HuH-7.5 (cell line): ENCODE measurements at regions not wholly inside any gene's neighbourhood (a gene's known extent, or its start where the extent isn't known, plus 50 kb on each side); places are given as distances from the start of the nearest gene placed in this dataset.

Experiments
- DNase-seq: peaks from one replicate; pipeline ENCODE4 v3.0.0; 2011; ENCODE audit warnings: low spot score

- DNase-seq, result no peak
These were observed 97.6 kb downstream of the HMX1 start for GRCh38 chr4:8774071-8774470.

GRCh38 chr4:8773124-8773931, 98.3 kb downstream of the HMX1 start:
- no peak for DNase-seq

GRCh38 chr4:8772499-8773123, 99.0 kb downstream of the HMX1 start:
- DNase-seq, result no peak

GRCh38 chr4:8771666-8772065, 100.0 kb downstream of the HMX1 start:
- no peak for DNase-seq

GRCh38 chr4:8771258-8771590, 100.4 kb downstream of the HMX1 start:
- no peak for DNase-seq

- DNase-seq, result no peak
These were observed 101.0 kb downstream of the HMX1 start for GRCh38 chr4:8770518-8771257.

- no peak for DNase-seq
These were observed 101.8 kb downstream of the HMX1 start for GRCh38 chr4:8769645-8770517.

GRCh38 chr4:8768357-8768999, 103.2 kb downstream of the HMX1 start:
- DNase-seq, result no peak

- no peak for DNase-seq
These were observed 105.0 kb downstream of the HMX1 start for GRCh38 chr4:8766610-8767009.

GRCh38 chr4:8765631-8766590, 105.7 kb downstream of the HMX1 start:
- no peak for DNase-seq

- DNase-seq, result no peak
These were observed 106.6 kb downstream of the HMX1 start for GRCh38 chr4:8765084-8765483.

- no peak for DNase-seq
These were observed 107.4 kb downstream of the HMX1 start for GRCh38 chr4:8763966-8764901.

GRCh38 chr4:8762951-8763735, 108.5 kb downstream of the HMX1 start:
- no peak for DNase-seq

- DNase-seq, result no peak
These were observed 109.3 kb downstream of the HMX1 start for GRCh38 chr4:8762356-8762755.

GRCh38 chr4:8761824-8762205, 109.8 kb downstream of the HMX1 start:
- DNase-seq, result no peak

GRCh38 chr4:8761167-8761823, 110.3 kb downstream of the HMX1 start:
- DNase-seq, result no peak

GRCh38 chr4:8760561-8760960, 111.1 kb downstream of the HMX1 start:
- DNase-seq, result no peak

- no peak for DNase-seq
These were observed 111.7 kb downstream of the HMX1 start for GRCh38 chr4:8759987-8760386.
